Esophagus (tissue), 2 donors: ENCODE measurements at regions not wholly inside any gene's neighbourhood (a gene's known extent, or its start where the extent isn't known, plus 50 kb on each side); places are given as distances from the start of the nearest gene placed in this dataset.
"Not testable (repeated sequence)": the region's sequence is repeated elsewhere in the genome, so short reads cannot be mapped to it uniquely, and the experiment has no call there.

Experiments used
- H3K27ac ChIP-seq, 2 donors: one replicate each; pipeline ENCODE4 v1.5.1; 2013; ENCODE audit warnings: low read depth in 2 of 2, mild to moderate bottlenecking in 2 of 2, inconsistent platforms in 1 of 2, low read length in 1 of 2, moderate library complexity in 1 of 2
- H3K27me3 ChIP-seq, 2 donors: one replicate each; pipeline ENCODE4 v1.6.1; 2013; ENCODE audit warnings: low read length in 2 of 2, control low read depth in 1 of 2, mild to moderate bottlenecking in 1 of 2; ENCODE audit not compliant: insufficient read depth in 2 of 2, control insufficient read depth in 1 of 2
- H3K36me3 ChIP-seq, 2 donors: one replicate each; pipeline ENCODE4 v1.6.1; 2013; ENCODE audit warnings: low read length in 1 of 2; ENCODE audit not compliant: control insufficient read depth in 2 of 2, insufficient read depth in 2 of 2
- H3K4me1 ChIP-seq, 2 donors: one replicate each; pipeline ENCODE4 v1.6.1; 2013; ENCODE audit warnings: low read length in 1 of 2; ENCODE audit not compliant: control insufficient read depth in 2 of 2, insufficient read depth in 2 of 2
- H3K4me3 ChIP-seq, 2 donors: one replicate each; pipeline ENCODE4 v1.5.1; 2013; ENCODE audit warnings: low read length in 2 of 2, mild to moderate bottlenecking in 2 of 2, low read depth in 1 of 2, moderate library complexity in 1 of 2
- H3K9me3 ChIP-seq, 2 donors: one replicate each; pipeline ENCODE4 v1.6.1; 2013; ENCODE audit warnings: mild to moderate bottlenecking in 2 of 2, low read depth in 1 of 2, low read length in 1 of 2, moderate library complexity in 1 of 2; ENCODE audit not compliant: control insufficient read depth in 2 of 2, insufficient read depth in 1 of 2
- WGBS, 2 donors: extraction: QIAGEN DNeasy Blood & Tissue Kit; methylation state at CpG; one replicate each; pipeline ENCODE4 v1.1.7; 2013; 5-methylcytosine and 5-hydroxymethylcytosine counted together
- donor health status: healthy with polysubstance abuse.
- donor health status: Bipolar disorder and iron deficiency.

DNA sequence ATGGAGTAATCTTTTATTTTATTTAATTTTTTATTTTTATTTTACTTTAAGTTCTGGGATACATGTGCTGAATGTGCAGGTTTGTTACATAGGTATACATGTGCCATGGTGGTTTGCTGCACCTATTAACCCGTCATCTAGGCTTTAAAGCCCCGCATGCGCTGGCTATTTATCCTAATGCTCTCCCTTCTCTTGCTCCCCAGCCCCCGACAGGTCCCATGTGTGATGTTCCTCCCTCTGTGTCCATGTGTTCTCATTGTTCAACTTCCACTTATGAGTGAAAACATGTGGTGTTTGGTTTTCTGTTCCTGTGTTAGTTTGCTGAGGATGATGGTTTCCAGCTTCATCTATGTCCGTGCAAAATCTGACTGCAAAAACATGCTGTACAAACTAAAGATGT, 142.5 kb downstream of the OTOL1 start:
- not testable (repeated sequence) for H3K4me3 ChIP-seq, H3K27ac ChIP-seq, H3K4me1 ChIP-seq, H3K9me3 ChIP-seq, H3K36me3 ChIP-seq, H3K27me3 ChIP-seq
- WGBS, 2 donors, result 62 to 73% methylated on average over 5 of the region's 5 CpGs

DNA sequence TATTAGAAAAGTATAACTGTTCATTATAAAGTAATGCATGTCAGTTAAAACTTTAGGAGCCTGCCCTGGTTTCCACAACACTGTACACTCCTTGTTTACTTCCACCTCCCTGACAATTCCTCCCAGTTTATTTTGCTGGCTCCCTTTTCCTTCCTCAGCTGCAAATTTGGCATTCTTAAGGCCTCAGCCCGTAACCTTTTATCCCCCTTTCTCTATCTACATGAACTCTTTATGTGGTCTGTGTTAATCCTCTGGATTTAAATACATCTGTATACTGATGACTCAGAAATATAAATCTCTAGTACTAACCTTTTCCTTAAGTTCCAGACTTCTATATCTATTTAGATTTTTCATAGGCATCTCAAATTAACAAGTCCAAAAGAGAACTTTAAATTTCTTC, 143.6 kb downstream of the OTOL1 start:
- no peak overlapping the region for H3K4me3 ChIP-seq
- no peaks in the 10 kb centered on the region for H3K27me3 ChIP-seq
- no peaks in the 10 kb centered on the region for H3K36me3 ChIP-seq
- no peaks in the 10 kb centered on the region for H3K4me1 ChIP-seq
- H3K9me3 ChIP-seq, result no peaks in the 10 kb centered on the region
- WGBS, 2 donors, result 22 to 38% methylated on average over 1 of the region's 1 CpG
- no peak overlapping the region for H3K27ac ChIP-seq

DNA sequence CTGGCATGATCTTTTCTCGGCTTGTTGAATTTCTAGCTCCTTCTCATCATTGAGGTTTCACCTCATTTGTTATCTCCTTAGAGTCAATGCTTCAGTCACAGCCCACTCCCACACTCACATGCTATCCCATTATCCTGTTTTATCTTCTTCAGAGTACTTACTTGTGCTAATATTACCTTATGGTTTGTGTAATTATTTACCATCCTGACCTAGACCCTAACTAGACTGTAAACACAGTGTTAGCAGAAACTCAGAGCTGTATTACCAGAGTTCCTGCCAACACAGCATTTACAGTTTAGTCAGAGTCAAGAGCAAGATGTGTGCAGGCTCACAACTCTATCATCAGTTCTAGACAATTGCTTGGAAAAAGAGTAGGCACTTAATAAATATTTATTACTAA, 144.7 kb downstream of the OTOL1 start:
- H3K4me3 ChIP-seq, result no peak overlapping the region
- no peaks in the 10 kb centered on the region for H3K4me1 ChIP-seq
- no peak overlapping the region for H3K27ac ChIP-seq
- no peaks in the 10 kb centered on the region for H3K27me3 ChIP-seq
- WGBS, 2 donors, result 47 to 48% methylated on average over 1 of the region's 1 CpG
- no peaks in the 10 kb centered on the region for H3K9me3 ChIP-seq
- H3K36me3 ChIP-seq, result no peaks in the 10 kb centered on the region

DNA sequence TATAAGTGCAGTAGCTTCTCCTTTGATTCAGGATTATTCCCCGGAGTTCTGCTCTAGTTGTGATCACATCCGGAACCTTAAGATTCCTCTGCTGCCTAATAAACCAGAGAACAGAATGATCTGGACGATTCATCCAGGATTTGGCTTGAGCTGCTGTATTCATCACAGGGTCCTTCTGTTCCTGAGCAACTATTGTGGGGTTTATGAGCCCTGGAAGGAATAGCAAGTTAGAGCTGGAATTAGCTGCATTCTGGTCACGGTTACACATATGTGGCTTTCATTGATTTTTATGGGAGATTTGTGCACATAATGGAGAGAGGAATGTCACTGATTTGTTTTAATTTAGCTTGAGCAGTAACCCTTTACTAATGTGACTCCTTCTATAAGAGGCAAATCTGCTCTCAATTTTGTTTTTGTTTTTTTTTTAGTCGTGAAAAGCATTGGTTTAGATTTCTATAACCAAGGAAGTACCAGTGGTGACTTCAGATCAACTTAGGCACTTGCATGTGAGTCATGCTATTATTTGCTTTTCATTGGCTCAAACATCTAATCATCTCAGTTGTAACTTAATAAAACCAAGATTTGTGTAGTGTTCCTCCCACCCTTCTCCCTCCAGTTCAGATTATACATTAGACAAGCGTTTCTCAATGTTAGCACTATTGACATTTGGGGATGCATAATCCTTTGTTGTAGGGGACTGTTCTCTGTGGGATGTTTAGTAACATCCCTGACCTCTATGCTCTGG, 148.5 kb downstream of the OTOL1 start:
- no peaks in the 10 kb centered on the region for H3K27me3 ChIP-seq
- no peak overlapping the region for H3K4me3 ChIP-seq
- no peaks in the 10 kb centered on the region for H3K4me1 ChIP-seq
- no peaks in the 10 kb centered on the region for H3K9me3 ChIP-seq
- WGBS, 2 donors, result 49 to 55% methylated on average over 6 of the region's 6 CpGs
- H3K27ac ChIP-seq, result no peak overlapping the region
- H3K36me3 ChIP-seq, result no peaks in the 10 kb centered on the region

DNA sequence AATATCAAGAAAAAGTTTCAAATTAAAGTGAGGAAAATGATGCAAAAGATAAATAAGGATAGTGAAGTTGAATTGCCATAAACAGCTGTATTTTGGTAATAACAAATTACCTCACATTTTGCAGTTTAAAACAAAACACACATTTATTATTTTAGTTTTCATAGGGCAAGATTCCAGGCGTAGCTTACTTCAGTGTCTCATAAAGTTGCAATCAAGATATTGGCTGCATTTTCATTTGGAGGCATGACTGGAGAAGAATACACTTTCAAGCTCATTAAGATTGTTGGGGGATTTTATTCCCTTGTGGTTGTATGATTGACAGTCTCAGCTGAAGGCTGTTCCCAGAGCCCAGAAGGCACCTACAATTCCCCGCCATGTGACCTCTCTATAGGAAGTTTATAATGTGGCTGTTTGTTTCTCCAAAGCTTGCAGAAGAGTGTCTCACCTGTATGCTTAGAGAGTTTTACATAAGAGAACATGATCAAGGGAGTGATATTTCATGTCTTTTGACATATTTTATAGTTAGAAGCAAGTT, 151.4 kb downstream of the OTOL1 start:
- Histone ChIP-seq H3K27me3 (no peaks in the 10 kb centered on the region), H3K27ac (no peak overlapping the region), H3K4me3 (no peak overlapping the region), H3K36me3 (no peaks in the 10 kb centered on the region), H3K9me3 (no peaks in the 10 kb centered on the region), H3K4me1 (no peaks in the 10 kb centered on the region)
- 76 to 82% methylated on average over 2 of the region's 2 CpGs for WGBS, 2 donors

DNA sequence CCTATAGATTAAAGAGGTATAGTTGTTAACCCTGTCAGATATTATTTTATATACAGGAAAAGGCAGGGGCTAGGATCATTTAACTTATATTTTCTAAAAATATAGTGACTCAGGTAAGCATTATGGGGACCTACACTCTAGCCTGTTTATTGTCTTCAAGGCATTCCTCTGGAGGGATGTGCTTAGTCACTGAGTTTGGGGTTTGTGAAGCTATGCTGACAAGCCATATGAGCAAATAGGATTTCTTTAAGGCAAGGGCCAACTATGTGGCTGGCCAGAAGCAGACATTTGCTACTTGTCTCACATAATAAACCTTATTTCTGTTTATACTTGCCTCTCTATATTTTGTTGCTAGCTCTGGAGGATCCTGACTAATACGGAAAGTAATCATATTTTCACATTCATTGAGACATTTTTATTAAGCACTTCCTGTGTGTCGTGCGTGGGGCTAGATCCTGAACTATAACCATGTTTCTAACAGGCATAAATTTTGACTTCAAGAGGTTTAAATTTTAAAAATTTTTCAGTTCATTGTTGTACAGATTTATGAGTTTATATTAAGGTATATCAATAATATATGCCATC, 153.4 kb downstream of the OTOL1 start:
- 61 to 67% methylated on average over 3 of the region's 3 CpGs for WGBS, 2 donors
- Histone ChIP-seq H3K27me3 (no peaks in the 10 kb centered on the region), H3K4me1 (no peaks in the 10 kb centered on the region), H3K9me3 (no peaks in the 10 kb centered on the region), H3K36me3 (no peaks in the 10 kb centered on the region), H3K4me3 (no peak overlapping the region), H3K27ac (no peak overlapping the region)

DNA sequence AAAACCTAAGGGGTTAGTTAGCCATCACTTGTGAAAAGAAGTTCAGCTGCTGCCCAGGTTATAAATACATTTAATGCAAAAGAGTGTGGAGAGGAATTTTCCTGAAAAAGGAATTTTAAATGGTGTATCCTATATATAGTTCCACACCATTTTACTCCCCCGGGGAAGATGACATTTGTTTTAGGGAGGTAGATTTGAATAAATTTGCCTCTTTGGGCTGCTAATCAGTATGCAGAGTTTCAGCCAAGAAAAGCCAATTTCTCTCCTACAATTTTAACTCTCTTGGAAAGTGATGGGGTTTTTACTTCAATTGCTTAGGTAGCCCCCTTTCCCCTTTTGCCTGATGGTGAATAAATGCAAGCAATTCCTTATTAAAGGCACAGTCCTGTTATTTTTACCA, 161.2 kb downstream of the OTOL1 start:
- 72 to 76% methylated on average over 1 of the region's 1 CpG for WGBS, 2 donors

DNA sequence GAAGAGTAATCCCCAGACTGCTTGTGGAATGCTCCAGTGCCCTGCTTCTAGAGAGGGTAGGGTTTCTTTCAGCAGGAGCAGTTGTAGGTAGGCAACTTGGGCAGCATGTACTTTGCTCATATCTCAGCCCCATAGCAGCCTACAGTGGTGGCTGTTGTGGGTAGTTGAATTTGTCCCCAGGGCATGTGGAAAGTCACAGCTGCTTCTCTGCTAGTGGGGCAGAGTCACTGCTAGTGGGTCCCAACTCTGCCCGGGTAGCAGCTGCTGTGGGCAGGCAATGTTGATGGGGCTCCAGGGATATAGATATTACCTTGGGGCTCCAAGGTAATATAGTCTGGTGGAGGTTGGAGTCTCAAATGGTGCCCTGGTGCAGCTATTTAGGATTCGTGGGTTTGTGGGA, 174.5 kb downstream of the OTOL1 start:
- H3K4me3 ChIP-seq, result no peak overlapping the region
- no peak overlapping the region for H3K27ac ChIP-seq
- H3K4me1 ChIP-seq, result no peaks in the 10 kb centered on the region
- peaks cover 0 to 9% of the 10 kb centered on the region in 2 donors for H3K9me3 ChIP-seq
- 72 to 78% methylated on average over 2 of the region's 2 CpGs for WGBS, 2 donors
- no peaks in the 10 kb centered on the region for H3K36me3 ChIP-seq
- H3K27me3 ChIP-seq, result no peaks in the 10 kb centered on the region

More for the DNA sequence above, 161.2 kb downstream of the OTOL1 start:
- H3K4me3 ChIP-seq, result no peak overlapping the region
- H3K27ac ChIP-seq, result no peak overlapping the region
- no peaks in the 10 kb centered on the region for H3K9me3 ChIP-seq
- no peaks in the 10 kb centered on the region for H3K27me3 ChIP-seq
- H3K36me3 ChIP-seq, result no peaks in the 10 kb centered on the region
- no peaks in the 10 kb centered on the region for H3K4me1 ChIP-seq

DNA sequence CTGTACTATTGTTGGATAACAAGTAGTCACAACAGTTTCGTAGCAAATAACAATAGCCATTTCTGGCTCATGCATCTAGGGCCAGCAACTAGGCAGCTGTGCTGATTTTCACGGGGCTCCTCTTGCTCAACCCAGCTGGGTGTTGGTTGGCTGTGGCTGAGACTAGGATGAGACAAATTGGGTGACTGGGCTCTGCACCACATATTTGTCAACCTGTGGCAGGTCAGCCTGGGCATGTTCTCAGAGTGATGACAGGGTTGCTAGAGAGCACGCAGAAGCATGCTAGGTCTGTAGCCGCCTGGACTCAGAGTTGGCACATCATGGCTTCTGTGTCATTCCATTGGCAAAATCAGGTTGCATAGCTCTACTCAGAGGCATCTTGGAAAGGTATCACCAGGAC, 175.9 kb downstream of the OTOL1 start:
- no peak overlapping the region for H3K27ac ChIP-seq
- H3K4me1 ChIP-seq, result no peaks in the 10 kb centered on the region
- no peak overlapping the region for H3K4me3 ChIP-seq
- no peaks in the 10 kb centered on the region for H3K27me3 ChIP-seq
- peaks cover 0 to 9% of the 10 kb centered on the region in 2 donors for H3K9me3 ChIP-seq
- 62 to 79% methylated on average over 4 of the region's 4 CpGs for WGBS, 2 donors
- H3K36me3 ChIP-seq, result no peaks in the 10 kb centered on the region

DNA sequence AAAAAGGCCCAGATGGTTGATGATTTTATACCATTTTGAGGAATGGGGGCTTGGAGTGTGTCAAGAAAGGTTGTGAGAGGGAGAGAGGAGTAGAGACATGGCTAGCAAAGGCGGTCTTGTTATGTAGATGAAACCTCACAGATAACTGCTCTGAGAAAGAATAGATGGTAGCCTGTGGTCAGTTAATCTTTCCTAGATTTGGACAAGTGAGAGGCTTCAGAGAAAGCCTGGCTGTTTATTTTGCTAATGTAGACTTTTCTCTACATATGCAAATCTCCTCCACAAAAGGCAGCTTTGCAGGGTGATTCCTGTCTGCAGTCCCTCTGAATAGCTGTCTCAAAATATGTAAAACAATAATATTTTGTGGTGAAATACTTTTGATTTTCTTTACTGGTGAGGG, 177.3 kb downstream of the OTOL1 start:
- Histone ChIP-seq H3K4me3 (no peak overlapping the region), H3K36me3 (no peaks in the 10 kb centered on the region), H3K27ac (no peak overlapping the region), H3K27me3 (no peaks in the 10 kb centered on the region), H3K9me3 (peaks cover 0 to 9% of the 10 kb centered on the region in 2 donors), H3K4me1 (no peaks in the 10 kb centered on the region)
- 82 to 83% methylated on average over 1 of the region's 1 CpG for WGBS, 2 donors
